ENCODE measurements at regions not wholly inside any gene's neighbourhood (a gene's known extent, or its start where the extent isn't known, plus 50 kb on each side); places are given as distances from the start of the nearest gene placed in this dataset.

GRCh38 chr4:130403221-130403620, 1307.3 kb downstream of the C4orf33 start:
- ATAC-seq (no peak), DNase-seq (no peak)
- intact Hi-C loops (cut with DNase I, micrococcal nuclease): no loop called here

GRCh38 chr4:130416228-130416627, 1320.3 kb downstream of the C4orf33 start:
- ATAC-seq (no peak), DNase-seq (no peak)
- intact Hi-C loops (cut with DNase I, micrococcal nuclease): no loop called here

GRCh38 chr4:130419211-130419975, 1323.4 kb downstream of the C4orf33 start:
- ATAC-seq: no peak
- DNase-seq: no peak

DNA sequence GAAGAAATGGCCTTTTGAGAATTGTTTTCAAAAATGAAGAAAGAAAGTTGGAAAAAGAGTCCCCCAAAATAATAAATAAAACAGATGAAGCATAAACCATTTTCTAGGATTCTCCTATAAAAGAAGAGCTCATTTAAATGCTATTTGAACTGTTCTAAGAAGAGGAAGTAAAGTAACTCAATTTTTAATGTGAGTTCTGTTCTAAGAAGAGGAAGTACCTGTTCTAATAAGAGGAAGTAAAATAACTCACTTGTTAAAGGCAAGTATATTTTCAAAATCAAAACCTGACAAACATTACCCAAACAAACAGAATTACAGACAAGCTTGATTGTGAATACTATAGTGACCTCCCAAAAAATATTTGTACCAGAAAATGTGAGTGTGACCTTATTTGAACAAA, 1326.3 kb downstream of the C4orf33 start:
- intact Hi-C loops (cut with DNase I, micrococcal nuclease): no loop called here
- DNase-seq: no peak

More at GRCh38 chr4:130419211-130419975, 1323.4 kb downstream of the C4orf33 start:
- intact Hi-C loops (cut with DNase I, micrococcal nuclease): no loop called here

GRCh38 chr4:130424211-130424610, 1328.3 kb downstream of the C4orf33 start:
- DNase-seq (no peak), ATAC-seq (no peak)
- intact Hi-C loops (cut with DNase I, micrococcal nuclease): no loop called here

More for the DNA sequence above, 1326.3 kb downstream of the C4orf33 start:
- no peak for ATAC-seq

DNA sequence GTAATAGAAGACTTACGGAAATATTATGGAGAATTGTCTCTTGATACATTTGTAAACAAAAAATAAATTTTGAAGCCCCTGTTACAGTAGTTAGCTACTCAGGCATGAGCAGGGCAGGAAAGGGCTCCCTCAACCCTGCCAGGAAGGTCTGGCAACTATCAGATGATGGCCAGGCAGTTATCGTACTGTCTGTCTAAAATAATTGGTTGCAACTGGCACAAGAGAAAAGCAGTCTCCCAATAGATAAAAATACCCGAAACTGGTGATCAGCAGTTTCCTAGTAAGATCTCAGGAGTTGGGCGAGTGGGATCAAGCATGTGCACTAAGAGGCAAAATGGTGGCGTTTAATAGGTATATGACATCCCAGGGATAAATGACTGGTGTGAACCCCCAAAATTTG, 1336.3 kb downstream of the C4orf33 start:
- ATAC-seq (no peak), DNase-seq (no peak)
- intact Hi-C loops (cut with DNase I, micrococcal nuclease): no loop called here

- no peak for DNase-seq
- intact Hi-C loops (cut with DNase I, micrococcal nuclease): no loop called here
Observed at GRCh38 chr4:130449741-130450140, 1353.8 kb downstream of the C4orf33 start.

DNA sequence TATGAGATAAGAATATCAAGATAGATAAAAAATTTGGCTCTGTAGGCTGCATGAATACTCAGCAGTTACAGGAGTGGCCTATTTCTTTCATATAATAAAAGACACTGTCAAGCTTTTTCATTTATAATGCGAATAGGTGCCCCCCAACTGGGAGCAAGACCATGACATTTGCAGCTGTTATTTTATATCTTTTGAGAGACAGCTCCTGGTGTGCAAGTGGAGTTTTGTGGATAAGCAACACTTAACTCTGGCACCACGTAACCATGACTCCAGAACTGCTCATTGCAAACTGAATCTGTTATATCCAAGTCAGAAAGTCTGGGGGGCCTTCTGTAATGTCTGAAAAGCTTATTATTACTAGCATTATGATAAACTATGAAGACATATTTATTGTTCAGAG, 1372.4 kb downstream of the C4orf33 start:
- no peak for ATAC-seq
- no peak for DNase-seq
- intact Hi-C loops (cut with DNase I, micrococcal nuclease): no loop called here

More at GRCh38 chr4:130449741-130450140, 1353.8 kb downstream of the C4orf33 start:
- no peak for ATAC-seq

DNA sequence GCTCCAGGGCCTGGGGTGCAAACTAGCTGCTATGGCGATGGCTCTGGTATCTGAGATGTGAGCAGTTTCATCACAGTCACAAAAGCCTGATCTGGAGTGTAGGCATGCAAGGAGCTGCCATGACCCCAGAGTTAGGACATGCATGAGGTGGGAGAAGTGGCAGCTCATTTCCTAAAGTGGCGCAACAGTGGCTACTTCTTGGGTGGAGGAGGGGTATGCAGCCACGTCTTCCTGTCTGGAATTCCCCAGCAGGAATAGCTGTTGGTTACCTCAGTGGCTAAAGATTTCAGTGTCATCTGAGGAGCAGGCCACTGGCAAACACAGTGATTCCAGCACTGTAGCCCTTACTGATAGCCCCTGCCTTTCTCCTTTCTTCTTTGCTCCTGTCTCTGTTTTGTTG, 1382.5 kb downstream of the C4orf33 start:
- ATAC-seq: no peak
- DNase-seq: no peak
- intact Hi-C loops (cut with DNase I, micrococcal nuclease): no loop called here

GRCh38 chr4:130479020-130479419, 1383.1 kb downstream of the C4orf33 start:
- DNase-seq (no peak), ATAC-seq (no peak)
- intact Hi-C loops (cut with DNase I, micrococcal nuclease): no loop called here

DNA sequence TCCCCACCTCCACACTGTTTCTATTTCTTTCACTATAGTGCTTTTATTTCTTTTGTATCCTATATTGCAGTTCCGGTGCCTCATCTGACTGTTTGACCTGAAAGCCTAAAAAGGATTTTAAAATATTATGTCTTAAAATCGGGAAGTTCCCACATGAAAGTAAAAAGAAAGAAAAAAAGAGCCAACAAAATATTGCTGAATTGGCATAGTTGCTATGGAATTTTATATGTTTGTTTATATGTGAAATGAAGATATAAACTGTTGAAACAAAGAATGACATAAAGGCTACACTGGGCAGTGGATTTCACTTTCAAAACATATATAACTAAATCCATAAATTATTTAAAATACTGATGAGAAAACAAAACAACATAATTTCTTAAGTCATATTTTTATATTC, 1383.7 kb downstream of the C4orf33 start:
- ATAC-seq: no peak
- no peak for DNase-seq
- intact Hi-C loops (cut with DNase I, micrococcal nuclease): no loop called here

DNA sequence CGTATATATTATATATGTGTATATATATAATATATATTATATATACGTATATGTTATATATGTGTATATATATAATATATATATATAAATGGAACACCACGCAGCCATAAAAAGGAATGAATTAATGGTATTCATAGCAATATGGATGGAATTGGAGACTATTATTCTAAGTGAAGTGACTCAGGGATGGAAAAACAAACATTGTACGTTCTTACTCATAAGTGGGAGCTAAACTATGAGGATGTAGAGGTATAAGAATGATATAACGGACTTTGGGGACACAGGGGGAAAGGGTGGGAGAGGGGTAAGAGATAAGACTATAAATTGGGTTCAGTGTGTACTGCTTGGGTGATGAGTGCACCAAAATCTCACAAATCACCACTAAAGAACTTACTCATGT, 1388.9 kb downstream of the C4orf33 start:
- intact Hi-C loops (cut with DNase I, micrococcal nuclease): no loop called here

GRCh38 chr4:130485371-130485770, 1389.4 kb downstream of the C4orf33 start:
- DNase-seq: no peak
- intact Hi-C loops (cut with DNase I, micrococcal nuclease): no loop called here
- no peak for ATAC-seq

More for the DNA sequence above, 1388.9 kb downstream of the C4orf33 start:
- DNase-seq (no peak), ATAC-seq (no peak)

- ATAC-seq: no peak
- DNase-seq: no peak
Observed at GRCh38 chr4:130486186-130486585, 1390.2 kb downstream of the C4orf33 start.

GRCh38 chr4:130486841-130487240, 1390.9 kb downstream of the C4orf33 start:
- no peak for ATAC-seq
- DNase-seq: no peak
- intact Hi-C loops (cut with DNase I, micrococcal nuclease): no loop called here

More at GRCh38 chr4:130486186-130486585, 1390.2 kb downstream of the C4orf33 start:
- intact Hi-C loops (cut with DNase I, micrococcal nuclease): no loop called here

GRCh38 chr4:130510661-130511060, 1414.7 kb downstream of the C4orf33 start:
- ATAC-seq (no peak), DNase-seq (no peak)
- intact Hi-C loops (cut with DNase I, micrococcal nuclease): no loop called here

DNA sequence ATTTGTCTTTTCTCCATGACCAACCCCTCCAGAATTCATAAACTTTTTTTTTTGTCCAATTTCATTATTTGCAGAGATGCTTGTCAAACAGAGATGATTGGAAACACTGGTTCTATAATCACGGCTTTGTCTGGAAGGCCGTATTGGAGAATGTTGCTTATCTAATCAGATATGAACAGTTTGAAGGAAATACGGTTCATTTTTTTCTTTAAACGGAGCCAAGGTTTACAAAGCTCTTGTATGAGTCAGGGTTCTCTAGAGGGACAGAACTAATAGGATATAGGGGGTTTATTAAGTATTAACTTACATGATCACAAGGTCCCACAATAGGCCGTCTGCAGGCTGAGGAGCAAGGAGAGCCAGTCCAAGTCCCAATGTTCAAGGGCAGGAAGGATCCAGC, 1415.8 kb downstream of the C4orf33 start:
- intact Hi-C loops (cut with DNase I, micrococcal nuclease): no loop called here
- no peak for DNase-seq
- ATAC-seq: no peak

GRCh38 chr4:130524057-130524456, 1428.1 kb downstream of the C4orf33 start:
- ATAC-seq: no peak
- intact Hi-C loops (cut with DNase I, micrococcal nuclease): no loop called here
- DNase-seq: no peak

GRCh38 chr4:130530505-130530904, 1434.6 kb downstream of the C4orf33 start:
- intact Hi-C loops (cut with DNase I, micrococcal nuclease): no loop called here
- ATAC-seq: no peak

DNA sequence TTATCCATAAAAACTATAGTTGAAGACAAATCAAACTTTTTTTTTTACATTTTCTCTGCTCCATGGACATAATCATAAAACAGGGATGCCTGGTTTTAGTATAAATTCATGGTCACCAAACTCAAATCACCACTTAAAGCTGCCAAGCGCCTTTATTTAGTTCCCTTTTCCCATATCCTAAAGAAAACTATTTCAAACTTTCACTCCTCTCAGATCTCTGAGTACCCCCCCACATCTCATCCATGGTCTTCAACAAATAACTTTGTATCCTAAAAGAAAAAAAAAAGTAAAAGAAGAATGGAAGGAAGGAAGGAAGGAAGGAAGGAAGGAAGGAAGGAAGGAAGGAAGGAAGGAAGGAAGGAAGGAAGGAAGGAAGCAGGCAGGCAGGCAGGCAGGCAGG, 1438.7 kb downstream of the C4orf33 start:
- no peak for ATAC-seq
- intact Hi-C loops (cut with DNase I, micrococcal nuclease): no loop called here
- DNase-seq: no peak

More at GRCh38 chr4:130530505-130530904, 1434.6 kb downstream of the C4orf33 start:
- DNase-seq: no peak

DNA sequence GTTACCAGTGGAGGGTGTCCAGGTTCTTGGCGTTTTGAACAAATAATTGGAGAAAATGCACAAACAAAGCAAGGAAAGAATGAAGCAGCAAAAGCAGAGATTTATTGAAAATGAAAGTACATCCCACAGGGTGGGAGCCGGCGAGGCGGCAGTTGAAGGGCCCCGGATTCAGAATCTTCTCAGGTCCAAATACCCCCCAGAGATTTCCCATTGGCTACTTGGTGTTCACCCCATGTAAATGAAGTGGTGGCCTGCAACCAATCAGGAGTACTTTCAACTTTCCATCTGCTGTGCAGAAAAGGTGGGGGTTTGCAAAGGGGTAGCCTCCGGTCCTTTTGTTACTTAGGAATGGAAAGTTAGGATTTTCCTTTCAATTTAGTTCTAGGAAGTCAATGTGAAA, 1447.0 kb downstream of the C4orf33 start:
- DNase-seq (no peak), ATAC-seq (no peak)
- intact Hi-C loops (cut with DNase I, micrococcal nuclease): no loop called here

Measured in left colon (tissue), 2 donors.